GM18907 (cell line): ENCODE measurements at regions not wholly inside any gene's neighbourhood (a gene's known extent, or its start where the extent isn't known, plus 50 kb on each side); places are given as distances from the start of the nearest gene placed in this dataset.

Source experiments
- ATAC-seq: cut with Tn5 transposase; IDR thresholded peaks from one replicate; pipeline ENCODE4 v1.9.1; 2021; ENCODE audit warnings: mild to moderate bottlenecking, moderate library complexity; ENCODE audit not compliant: unreplicated experiment

DNA sequence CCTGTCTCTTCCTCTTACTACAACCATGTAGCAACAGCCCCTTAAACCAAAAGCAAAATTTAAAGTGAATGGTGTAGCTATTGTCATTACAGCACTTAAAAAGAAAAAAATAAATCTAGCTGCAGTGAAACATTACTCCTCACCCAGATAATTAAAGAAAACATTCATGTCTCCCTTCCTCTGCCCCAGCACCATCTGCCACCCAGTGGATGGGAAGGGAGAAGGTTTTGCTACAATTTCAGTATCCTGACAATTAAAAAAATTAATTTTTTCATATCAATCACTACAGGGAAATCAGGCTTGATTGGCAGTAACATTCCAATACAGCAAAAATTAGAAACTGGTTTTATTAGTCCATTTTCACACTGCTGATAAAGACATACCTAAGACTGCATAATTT, 147.4 kb upstream of the PUM3 start:
- ATAC-seq: no peak

DNA sequence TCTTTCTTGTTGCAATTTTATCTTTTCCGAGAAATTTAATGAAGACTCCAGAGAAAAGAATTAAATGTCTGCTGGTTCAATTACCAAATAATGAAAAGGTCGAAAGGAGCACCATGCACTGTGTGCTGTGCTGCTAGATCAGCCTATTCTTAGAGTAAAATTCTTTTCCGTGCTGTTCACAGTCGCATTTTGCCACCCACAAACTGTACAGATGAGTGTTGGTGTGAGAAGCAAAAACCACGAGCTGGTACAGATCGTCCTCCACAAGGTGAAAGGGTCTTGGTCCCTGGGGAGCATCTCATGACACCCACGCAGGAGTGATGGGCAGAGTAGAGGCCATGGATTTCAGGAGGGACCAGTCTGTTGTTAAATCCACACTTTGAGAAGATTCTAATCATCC, 143.8 kb upstream of the PUM3 start:
- no peak for ATAC-seq

DNA sequence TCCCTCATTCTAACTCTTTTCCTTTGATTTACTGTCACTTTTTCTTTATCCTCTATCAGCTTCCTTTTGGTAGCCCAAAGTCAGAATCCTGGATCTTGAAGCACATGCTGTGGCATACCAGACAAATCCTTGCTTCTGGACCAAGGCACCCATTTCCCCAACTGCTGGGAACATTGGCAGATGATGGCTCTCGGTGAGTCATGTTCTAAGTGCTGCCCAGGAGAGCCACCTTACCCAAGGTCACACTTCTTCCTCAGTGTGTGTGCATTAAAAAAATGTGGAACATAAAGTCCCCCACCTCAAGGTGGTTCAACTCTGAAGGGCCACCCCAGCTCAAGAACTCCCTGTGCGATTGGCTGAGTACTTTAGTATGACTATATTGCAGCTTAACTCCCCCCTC, 141.4 kb upstream of the PUM3 start:
- no peak for ATAC-seq

DNA sequence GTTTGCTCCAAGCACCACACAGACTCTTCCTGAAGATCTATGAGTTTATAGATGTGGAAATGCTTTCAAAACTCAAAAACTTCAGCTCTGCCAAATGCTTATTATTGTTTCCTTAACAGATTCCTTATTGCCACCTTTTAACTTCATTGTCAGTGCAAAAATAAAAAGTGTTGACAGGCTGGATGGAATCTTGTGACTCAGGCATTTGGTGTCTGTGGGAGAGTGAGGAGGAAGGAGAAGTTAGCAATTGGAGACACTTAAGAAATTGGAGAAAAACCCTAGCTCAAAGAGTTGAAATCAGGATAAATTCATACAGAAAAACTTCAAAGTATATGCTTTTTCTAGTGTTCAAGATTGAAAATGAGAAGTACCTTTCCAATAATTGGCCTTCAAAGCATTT, 140.6 kb upstream of the PUM3 start:
- no peak for ATAC-seq

DNA sequence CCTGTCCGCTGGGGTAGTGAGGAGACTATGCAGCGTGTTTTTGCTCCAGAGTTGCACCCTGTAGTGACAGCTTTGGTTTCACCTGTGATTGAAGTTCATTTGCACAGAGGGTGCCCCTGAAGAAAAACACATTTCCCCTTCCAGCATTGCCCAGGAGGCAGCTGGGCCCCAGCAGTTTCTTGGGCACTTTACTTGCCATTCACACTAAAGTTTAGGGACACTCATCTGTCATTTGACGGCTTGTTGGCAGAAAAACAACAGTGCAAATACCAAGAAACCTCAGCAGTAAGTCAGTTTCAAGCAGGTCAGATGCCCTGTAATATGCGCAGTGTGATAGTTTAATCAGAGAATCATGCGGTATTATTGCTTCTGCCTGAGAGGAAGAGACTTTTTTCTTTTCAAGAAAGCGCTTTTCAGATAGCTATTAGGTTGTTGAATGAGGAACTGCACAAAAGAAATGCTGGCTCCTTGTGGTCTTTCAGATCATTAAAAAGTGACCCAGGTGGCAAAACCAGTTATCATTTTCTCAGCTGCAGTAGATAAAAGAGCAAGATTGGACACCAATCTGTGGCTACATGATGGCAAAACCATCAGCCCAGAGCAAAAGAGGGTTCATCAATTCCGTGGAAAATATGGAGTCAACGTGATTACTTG, 136.2 kb upstream of the PUM3 start:
- no peak for ATAC-seq

DNA sequence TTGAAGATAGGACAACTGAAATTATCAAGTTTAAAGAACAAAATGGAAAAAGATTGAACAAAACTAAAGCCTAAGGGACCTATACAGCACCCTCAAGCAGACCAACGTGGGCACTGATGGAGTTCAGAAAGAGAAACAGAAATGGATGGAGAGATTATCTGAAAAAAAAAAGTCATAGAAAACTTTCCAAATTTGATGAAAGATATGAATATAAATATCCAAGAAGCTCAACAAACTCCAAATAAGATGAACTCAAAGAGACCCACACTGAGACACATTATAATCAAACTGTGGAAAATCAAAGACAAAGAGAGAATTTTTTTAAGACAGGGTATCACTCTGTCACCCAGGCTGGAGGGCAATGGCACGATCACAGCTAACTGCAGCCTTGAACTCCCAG, 128.6 kb upstream of the PUM3 start:
- ATAC-seq: no peak

DNA sequence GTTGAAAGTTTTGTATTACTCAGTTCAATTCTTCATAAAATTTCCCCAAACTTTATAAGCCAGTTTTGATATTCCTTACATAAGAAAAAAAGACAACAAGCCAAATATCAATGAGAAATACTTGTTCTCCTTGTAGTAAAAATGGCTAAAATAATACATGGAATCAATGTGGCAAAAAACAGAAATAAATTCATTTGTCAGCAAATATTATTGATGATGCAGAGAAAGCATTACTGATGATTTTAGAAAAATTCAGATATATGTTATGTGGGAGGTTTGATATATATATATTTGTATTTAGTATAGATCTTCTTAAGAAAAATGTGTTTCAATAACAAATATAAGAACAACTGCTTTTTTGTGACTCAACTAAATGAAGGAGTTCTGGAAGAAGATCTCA, 127.0 kb upstream of the PUM3 start:
- ATAC-seq: no peak

DNA sequence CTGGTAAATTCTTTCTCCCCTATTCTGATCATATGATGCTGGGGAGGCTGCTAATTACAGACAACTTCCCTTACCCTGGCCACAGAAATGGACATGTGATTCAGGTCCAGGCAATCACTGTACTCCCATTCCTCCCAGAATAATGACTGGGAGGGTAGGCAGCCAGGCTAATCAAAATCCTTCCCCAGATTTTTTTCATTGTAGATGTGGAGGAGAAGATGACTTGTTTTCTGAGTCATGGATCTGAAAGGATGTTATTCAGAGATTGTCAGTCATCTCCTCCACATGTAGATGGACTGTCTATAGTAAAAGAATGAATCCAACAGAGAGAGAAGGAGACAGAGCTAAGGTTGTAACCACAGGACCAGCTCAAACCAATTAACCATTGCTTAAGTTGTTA, 123.9 kb upstream of the PUM3 start:
- no peak for ATAC-seq

DNA sequence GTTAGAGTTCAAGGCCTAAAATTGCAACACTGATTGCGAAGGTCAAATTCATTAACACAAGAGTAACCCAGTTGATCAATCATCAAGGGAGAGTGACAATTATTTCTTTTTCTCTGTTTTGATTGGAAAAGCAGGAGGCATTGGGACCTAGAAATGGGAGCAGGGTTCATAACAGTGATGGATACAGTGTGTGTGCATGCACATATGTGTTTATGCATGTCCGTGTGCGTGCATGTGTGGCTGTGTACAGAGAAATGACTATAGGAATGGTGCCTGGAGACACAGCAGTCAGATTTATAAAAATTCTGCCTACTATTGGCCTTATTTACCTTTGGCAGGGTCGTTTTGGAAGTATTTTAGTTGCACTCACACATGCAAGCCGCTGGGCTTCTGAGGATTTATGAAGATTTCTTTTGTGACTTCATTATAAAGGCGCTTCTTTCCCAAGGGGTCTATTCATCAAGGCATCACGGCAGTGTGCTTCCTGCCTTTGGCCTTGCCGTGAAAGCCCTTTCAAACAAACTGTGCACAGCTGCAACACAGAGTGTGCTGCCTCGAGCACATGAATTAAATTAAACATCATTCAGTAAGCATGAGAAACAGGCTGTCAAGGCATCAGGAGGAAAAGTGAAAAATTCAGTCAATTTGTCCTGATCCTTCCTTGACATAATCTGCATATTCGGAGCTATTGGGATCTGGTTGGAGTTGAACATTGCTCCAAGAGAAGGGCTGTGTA, 122.8 kb upstream of the PUM3 start:
- ATAC-seq: no peak

DNA sequence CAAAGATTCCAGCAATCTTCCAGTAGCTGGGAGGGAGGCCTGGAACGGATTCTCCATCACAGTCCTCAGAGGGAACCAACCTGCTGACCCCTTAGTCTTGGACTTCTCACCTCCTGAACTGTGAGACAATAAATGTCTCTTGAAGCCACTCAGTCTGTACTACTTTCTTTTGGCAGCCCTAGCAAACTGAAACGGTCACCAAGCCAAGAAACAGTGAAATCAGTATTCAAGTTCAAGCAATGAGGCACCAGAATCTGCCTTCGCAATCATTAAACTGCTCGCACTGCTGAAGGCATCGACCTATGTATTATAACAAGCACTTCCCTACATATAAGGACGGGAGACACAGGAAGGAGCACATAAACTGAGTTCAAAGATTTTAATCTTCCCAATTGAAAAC, 120.6 kb upstream of the PUM3 start:
- no peak for ATAC-seq

DNA sequence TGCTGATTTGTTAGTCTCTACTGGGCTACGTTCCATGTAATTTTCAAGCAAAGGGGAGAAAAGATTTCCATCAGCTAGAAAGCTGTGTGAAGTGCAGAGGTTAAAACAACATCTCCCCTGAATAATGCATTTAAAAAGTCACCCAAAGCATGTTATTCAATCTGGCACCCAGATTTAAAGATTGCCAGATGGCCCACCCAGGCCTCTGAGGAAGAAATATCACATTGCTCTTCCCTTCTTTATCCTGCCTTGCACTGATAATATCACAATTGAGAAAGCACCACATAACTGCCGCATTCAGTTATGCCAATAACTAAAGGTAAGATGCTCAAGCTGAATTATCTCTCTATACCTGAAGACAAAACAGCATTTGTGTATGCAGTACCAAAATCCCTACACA, 119.4 kb upstream of the PUM3 start:
- no peak for ATAC-seq

DNA sequence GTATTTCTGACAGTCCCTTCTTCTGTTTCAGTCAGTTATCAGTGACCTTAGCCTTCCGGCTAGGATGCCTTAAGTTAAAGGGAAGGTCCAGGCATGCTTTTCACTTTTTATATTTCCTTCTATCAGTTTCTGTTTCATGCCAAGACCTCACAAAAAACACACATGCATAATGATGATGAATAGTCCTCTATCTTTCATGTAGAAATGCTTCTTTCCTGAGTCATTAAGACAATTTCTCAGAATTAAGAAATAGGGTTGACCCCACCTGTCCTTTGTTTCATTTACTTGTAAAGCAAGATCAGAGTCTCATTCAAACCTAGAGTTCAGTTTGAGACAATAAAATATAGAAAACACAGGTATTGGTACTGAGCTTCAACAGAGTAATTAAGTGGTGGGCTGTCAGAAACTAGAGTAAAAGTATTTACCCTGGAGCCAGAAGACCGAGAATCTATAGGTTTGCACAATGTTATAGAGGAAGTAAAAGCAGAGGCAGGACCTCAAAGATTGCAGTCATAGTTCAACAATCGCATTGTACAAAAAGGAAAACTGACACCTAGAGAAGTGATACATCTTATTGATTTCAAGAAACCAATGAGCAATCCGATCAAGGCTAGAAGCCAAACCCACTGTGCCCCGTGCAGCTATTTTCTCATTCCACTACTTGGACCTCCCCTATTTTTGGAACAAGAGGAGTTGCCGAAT, 118.7 kb upstream of the PUM3 start:
- no peak for ATAC-seq

DNA sequence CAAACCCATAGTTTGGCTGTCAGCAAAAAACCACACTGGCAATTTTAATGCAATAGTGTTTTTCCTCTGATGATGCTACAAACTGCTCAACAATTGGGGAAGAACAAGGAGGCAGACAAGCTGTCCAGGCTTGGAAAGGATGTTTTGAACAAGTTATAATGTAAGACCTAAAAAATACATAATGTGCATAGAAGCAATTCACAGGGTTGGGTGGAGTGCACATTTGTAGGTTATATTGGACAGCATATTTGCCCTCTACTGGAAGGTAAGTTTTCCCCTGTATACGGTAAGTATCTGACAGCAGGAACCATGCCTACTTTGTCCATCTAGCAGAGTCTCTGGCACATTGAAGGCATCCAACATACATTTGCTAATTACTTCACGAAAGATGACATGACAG, 114.3 kb upstream of the PUM3 start:
- no peak for ATAC-seq

DNA sequence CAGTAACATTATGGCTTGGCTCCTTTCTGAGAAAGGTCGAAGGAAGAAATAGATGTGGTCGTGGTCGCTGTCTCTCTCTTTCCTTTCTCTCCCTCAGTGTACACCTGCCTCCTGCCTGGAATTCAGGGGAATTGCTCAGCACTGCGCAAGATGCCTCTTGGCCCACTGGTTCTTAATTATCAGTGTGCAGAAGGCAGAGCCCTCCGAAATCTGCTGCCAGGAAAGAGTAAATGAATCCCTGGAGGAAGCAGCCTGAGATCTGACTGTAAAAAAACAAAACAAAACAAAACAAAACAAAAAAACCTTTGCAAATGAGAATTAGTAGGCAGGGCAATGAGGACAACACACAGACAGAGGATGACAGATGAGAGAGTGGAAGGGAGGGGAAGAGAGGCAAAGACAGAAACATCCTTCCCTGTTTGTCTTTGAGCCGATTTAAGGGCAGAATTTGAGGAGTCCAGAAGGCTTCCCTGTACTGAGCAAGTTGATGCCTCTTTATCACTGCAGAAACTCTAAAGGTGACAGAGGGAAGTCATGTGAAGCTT, 113.8 kb upstream of the PUM3 start:
- ATAC-seq: no peak

DNA sequence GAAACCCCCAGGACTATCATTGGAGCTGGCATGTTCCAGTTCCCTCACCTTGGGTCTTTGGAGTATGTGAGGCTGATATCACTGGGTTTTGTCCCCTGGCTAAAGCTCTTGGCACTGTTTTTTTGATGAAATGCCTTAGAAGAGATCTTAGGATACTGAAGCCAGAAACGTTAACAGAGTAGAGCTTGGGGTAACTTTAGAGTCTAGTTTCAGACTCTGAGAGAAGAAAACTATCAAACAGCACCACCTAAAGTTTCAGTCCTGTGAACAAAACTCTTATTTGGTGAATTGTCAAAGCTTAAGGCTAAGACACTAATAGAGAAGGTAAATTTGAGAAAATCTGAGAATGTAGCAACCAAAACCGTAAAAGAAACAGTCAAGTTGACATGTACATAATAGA, 111.7 kb upstream of the PUM3 start:
- no peak for ATAC-seq

DNA sequence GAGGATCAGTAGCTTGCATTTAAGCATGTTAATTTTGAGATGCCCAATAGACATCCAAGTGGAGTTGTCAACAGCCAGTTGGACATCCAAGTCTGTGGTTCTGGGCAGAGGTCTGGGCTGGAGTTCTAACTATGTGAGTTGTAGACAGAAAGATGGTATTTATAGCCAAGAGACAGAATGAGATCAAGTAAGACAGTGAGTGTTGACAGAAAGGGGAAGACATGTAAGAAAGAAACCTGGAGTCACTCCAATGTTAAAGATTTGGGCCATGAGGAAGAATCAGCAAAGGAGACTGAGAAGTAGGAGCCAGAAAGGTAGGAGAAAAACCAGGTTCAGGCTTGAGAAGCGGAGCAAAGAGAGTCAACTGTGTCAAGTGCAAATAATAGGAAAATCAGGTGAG, 95.5 kb upstream of the PUM3 start:
- no peak for ATAC-seq

DNA sequence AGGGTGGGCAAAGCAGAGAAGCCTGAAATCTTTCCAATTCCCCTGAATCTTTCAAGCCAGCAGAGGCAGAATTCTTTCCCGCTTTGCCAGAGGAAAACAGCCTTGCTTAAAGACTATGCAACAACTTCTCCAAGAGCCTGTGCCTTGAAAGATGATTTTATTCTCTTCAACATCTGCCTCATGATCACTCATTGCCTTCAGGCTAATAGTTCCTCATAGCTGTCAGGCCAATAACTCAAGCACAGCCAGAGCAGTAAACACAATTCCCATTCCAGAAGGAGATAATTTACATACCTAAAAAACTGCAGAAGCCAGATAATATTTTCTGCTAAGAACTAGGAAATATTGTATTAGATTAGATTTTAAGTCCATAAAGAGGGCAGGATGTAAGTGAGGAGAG, 92.3 kb upstream of the PUM3 start:
- no peak for ATAC-seq

DNA sequence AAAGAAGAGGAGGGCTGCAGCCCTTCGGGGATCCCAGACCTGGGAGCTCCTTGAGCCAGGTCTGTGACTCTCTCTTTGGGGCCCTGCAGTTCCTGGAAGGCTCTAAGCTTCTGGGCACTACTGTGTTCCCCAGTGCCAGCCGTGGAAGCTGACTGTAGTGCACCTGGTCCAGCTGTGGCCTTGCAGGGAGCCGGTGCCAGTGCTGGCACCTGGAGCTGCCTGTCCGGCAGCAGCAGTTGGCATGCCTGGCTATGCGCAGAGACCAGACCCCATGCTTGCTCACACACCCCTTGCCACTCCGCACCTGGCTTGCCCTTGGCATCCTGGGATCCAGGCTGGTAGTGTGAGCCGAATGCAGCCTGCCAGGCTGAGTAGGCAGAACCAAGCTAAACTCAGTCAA, 91.0 kb upstream of the PUM3 start:
- ATAC-seq: no peak

DNA sequence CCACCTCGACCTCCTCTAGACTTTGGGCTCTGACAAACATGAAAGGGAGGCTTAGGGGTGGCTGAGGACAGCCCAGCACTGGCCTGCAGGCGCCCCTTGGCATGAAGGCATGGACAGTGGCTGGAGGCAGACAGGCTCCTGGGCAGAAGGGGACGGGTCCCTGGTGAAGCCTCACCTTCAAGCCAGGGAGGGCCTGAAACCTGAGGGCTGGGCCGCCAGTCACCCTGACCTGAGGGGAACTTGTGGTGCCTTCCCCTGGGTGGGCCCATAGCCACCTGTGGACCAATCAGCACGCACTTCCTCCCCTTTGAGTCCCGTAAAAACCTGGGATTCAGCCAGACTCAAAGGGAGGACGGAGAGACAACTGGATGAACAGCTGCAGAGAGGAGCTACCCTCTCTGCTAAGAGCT, 90.4 kb upstream of the PUM3 start:
- ATAC-seq: no peak

DNA sequence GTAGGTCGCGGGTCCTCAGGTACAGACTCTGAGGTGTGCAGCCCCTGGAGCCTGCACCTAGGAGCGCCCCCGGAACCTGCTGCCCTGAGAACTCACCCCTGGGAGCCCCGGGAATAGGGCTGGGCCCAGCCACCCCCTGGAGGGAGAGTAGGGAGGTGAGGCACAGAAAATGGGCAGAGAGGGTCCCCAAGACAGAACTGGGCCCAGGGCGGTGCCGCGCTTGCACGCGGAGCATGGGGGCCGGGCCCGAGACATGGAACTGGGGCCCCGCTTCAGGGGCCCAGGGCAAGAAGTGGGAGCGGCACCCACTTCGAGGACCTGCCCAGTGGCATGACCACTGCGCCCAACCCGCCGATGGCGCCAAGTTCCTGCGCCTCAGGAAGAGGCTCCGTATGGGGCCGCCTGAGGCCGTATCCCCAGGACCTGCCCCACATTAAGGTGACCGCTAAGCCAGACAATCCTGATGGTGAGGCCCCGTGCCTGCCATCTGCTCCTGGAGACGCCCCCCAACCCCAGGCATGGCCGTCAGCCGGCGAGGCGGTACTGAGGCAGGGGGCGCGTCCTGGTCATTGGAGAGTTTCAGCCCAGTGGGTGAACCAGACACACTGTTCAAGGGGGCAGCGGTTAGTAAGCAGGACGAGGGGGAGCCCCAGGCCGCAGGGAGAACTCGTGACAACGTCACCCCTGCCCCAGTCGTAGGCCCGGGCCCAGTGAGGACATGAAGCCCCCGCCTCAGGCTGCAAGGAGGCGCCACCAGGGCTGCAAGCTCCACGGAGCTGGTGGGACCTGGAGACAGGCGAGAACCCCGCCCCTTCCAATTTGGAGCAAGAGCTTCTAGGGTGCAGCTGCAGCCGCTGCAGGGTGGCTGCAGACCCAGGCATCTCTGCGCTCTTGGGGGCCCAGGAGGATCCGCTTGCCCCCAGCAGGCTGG, 89.5 kb upstream of the PUM3 start:
- no peak for ATAC-seq

DNA sequence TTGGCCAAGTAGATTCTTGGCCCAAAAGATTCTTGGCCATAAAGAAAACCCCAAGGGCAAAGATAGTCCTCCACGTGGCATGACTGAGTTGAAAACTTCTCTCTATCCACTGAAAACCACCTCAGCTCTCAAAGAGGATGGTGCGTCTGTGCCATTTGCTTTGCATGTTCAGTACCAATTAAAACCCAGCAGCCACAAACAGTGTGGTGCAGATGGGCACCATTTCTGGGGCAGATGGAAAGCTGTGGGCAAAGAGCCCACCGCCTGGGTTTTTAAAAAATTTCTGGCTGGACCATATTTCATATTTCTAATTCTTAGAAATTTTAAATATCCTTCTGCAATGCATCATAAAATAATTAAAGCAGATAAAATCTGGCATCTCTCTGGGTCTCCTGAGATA, 84.5 kb upstream of the PUM3 start:
- ATAC-seq: no peak
